ENCODE measurements at regions not wholly inside any gene's neighbourhood (a gene's known extent, or its start where the extent isn't known, plus 50 kb on each side); places are given as distances from the start of the nearest gene placed in this dataset.

DNA sequence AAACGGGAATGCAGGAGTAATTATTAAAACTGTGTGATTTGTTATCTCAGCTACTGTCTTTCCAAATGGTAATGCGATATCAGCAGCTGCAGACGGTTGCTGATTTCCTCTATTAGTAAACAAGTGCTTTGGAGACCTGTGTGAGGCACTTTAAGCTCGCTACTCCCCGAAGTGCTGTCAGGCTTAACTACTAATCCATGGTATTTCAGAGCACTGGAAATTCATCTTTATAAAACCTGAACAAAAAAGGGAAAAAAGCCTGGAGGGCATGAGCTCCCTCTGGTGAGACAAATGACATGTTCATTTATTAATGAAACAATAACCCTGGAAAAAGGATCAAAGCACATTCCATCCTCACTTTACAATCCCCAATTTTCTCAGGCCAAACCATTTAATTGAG is 143.6 kb upstream of the OTX2 start:
- TF ChIP-seq, protein P1, sequence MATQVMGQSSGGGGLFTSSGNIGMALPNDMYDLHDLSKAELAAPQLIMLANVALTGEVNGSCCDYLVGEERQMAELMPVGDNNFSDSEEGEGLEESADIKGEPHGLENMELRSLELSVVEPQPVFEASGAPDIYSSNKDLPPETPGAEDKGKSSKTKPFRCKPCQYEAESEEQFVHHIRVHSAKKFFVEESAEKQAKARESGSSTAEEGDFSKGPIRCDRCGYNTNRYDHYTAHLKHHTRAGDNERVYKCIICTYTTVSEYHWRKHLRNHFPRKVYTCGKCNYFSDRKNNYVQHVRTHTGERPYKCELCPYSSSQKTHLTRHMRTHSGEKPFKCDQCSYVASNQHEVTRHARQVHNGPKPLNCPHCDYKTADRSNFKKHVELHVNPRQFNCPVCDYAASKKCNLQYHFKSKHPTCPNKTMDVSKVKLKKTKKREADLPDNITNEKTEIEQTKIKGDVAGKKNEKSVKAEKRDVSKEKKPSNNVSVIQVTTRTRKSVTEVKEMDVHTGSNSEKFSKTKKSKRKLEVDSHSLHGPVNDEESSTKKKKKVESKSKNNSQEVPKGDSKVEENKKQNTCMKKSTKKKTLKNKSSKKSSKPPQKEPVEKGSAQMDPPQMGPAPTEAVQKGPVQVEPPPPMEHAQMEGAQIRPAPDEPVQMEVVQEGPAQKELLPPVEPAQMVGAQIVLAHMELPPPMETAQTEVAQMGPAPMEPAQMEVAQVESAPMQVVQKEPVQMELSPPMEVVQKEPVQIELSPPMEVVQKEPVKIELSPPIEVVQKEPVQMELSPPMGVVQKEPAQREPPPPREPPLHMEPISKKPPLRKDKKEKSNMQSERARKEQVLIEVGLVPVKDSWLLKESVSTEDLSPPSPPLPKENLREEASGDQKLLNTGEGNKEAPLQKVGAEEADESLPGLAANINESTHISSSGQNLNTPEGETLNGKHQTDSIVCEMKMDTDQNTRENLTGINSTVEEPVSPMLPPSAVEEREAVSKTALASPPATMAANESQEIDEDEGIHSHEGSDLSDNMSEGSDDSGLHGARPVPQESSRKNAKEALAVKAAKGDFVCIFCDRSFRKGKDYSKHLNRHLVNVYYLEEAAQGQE (IDR thresholded peaks at IDR 0.05; ENCODE audit: borderline replicate concordance), result no peak
- TF ChIP-seq POLR2AphosphoS5 (IDR thresholded peaks at IDR 0.05), result peak; percentile 21
- TF ChIP-seq SMC3 (conservative IDR thresholded peaks at IDR 0.05; ENCODE audit: poor library complexity), result peak; percentile 50
- TF ChIP-seq, protein P2, sequence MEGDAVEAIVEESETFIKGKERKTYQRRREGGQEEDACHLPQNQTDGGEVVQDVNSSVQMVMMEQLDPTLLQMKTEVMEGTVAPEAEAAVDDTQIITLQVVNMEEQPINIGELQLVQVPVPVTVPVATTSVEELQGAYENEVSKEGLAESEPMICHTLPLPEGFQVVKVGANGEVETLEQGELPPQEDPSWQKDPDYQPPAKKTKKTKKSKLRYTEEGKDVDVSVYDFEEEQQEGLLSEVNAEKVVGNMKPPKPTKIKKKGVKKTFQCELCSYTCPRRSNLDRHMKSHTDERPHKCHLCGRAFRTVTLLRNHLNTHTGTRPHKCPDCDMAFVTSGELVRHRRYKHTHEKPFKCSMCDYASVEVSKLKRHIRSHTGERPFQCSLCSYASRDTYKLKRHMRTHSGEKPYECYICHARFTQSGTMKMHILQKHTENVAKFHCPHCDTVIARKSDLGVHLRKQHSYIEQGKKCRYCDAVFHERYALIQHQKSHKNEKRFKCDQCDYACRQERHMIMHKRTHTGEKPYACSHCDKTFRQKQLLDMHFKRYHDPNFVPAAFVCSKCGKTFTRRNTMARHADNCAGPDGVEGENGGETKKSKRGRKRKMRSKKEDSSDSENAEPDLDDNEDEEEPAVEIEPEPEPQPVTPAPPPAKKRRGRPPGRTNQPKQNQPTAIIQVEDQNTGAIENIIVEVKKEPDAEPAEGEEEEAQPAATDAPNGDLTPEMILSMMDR (IDR thresholded peaks at IDR 0.05; ENCODE audit: poor library complexity, severe bottlenecking), result peak; percentile 39
- Histone ChIP-seq H3K4me3 (ENCODE audit: low read length) (no peak overlapping the region), H4K20me1 (ENCODE audit: insufficient read depth) (no peaks in the 10 kb centered on the region), H3F3A (ENCODE audit: insufficient read depth, low read length, poor library complexity, severe bottlenecking) (no peaks in the 10 kb centered on the region), H2AFZ (ENCODE audit: low read depth, low read length) (no peak overlapping the region), H3K4me2 (ENCODE audit: low read length) (no peak overlapping the region), H3K36me3 (ENCODE audit: insufficient read depth, low read length) (no peaks in the 10 kb centered on the region), H3K9me2 (ENCODE audit: insufficient read depth, low read length) (no peaks in the 10 kb centered on the region), H3K27me3 (ENCODE audit: insufficient read depth, low read depth, low read length) (no peaks in the 10 kb centered on the region), H3K9ac (ENCODE audit: low read length) (no peak overlapping the region), H3K9me3 (ENCODE audit: low read length) (no peaks in the 10 kb centered on the region), H3K79me2 (replicated peaks; ENCODE audit: insufficient read depth, low read length) (no peaks in the 10 kb centered on the region), H3K27ac (ENCODE audit: low read length) (no peak overlapping the region)

DNA sequence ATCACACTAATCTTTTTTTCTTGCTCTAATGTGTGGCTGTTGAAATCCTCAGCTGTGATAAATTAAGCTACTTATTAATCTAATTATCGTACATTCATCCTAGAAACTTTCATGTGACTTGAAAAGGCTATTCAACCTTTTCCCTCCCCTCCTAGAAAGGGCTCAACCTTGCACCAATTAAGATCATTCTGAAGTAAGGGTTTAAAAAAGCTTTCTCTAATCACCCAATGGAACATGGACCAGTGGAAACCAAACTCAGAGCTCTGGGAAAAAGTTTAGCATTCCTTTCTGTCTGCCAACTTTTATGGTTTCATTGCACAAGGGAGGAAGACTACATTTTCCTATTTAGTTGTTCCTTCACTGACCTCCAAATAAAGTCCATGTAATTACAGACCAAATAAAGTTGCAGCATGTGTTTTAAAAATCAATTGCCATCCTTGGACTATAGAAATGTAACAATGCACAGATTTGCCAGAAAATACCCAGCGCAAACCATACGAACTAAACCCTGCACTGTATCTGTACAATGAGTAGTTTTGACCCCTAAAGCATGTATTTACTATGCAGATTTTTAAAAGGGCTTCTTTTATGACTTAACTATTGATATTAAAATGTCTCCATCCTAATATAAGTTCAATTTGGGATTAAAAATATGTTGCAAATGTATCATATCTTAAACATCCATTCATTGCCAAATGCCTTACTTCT is 142.6 kb upstream of the OTX2 start:
- Histone ChIP-seq H3K9me3 (ENCODE audit: low read length) (no peaks in the 10 kb centered on the region), H4K20me1 (ENCODE audit: insufficient read depth) (no peaks in the 10 kb centered on the region), H3K36me3 (ENCODE audit: insufficient read depth, low read length) (no peaks in the 10 kb centered on the region), H3K4me2 (ENCODE audit: low read length) (no peak overlapping the region), H3K27ac (ENCODE audit: low read length) (no peak overlapping the region), H3F3A (ENCODE audit: insufficient read depth, low read length, poor library complexity, severe bottlenecking) (no peaks in the 10 kb centered on the region), H3K9ac (ENCODE audit: low read length) (no peak overlapping the region), H3K79me2 (replicated peaks; ENCODE audit: insufficient read depth, low read length) (no peaks in the 10 kb centered on the region), H3K9me2 (ENCODE audit: insufficient read depth, low read length) (no peaks in the 10 kb centered on the region), H3K27me3 (ENCODE audit: insufficient read depth, low read depth, low read length) (no peaks in the 10 kb centered on the region), H2AFZ (ENCODE audit: low read depth, low read length) (no peak overlapping the region), H3K4me3 (ENCODE audit: low read length) (no peak overlapping the region)
- no peak for TF ChIP-seq SMC3 (conservative IDR thresholded peaks at IDR 0.05; ENCODE audit: poor library complexity)
- TF ChIP-seq, protein P1 (IDR thresholded peaks at IDR 0.05; ENCODE audit: borderline replicate concordance), result no peak
- no peak for TF ChIP-seq EP300 (conservative IDR thresholded peaks at IDR 0.05; ENCODE audit: poor library complexity, severe bottlenecking)
- TF ChIP-seq MXI1 (conservative IDR thresholded peaks at IDR 0.05; ENCODE audit: poor library complexity, severe bottlenecking), result no peak
- TF ChIP-seq EZH2 (IDR thresholded peaks at IDR 0.05; ENCODE audit: borderline replicate concordance, insufficient read depth, low read length, poor library complexity, severe bottlenecking), result no peak
- no peak for TF ChIP-seq POLR2AphosphoS5 (IDR thresholded peaks at IDR 0.05)
- TF ChIP-seq TAF1 (IDR thresholded peaks at IDR 0.05; ENCODE audit: low read depth), result no peak
- no peak for TF ChIP-seq RAD21 (conservative IDR thresholded peaks at IDR 0.05)
- TF ChIP-seq, protein P2 (IDR thresholded peaks at IDR 0.05; ENCODE audit: poor library complexity, severe bottlenecking), result no peak

Measured in neural cell (in vitro differentiated cells).